Middle frontal gyrus (tissue), 1 donor: ENCODE measurements at regions not wholly inside any gene's neighbourhood (a gene's known extent, or its start where the extent isn't known, plus 50 kb on each side); places are given as distances from the start of the nearest gene placed in this dataset.
"Not testable (repeated sequence)": the region's sequence is repeated elsewhere in the genome, so short reads cannot be mapped to it uniquely, and the experiment has no call there.

ENCODE experiments used
- DNase-seq: peaks from one replicate; pipeline ENCODE4 v3.0.0-alpha.2; 2015; ENCODE audit warnings: low spot score; ENCODE audit errors: extremely low spot score

DNA sequence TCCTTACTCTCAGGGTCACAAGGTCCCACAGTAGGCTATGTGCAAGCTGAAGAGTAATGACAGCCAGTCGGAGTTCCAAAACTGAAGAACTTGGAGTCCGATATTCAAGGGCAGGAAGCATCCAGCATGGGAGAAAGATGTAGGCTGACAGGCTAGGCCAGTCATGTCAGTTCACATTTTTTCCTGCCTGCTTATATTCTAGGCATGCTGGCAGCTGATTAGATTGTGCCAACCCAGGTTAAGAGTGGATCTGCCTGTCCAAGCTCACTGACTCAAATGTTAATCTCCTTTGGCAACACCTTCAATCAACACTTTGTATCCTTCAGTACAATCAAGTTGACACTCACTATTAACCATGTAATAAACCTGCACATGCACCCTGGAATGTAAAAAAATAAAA, 960.9 kb upstream of the HS3ST1 start:
- no peak for DNase-seq

DNA sequence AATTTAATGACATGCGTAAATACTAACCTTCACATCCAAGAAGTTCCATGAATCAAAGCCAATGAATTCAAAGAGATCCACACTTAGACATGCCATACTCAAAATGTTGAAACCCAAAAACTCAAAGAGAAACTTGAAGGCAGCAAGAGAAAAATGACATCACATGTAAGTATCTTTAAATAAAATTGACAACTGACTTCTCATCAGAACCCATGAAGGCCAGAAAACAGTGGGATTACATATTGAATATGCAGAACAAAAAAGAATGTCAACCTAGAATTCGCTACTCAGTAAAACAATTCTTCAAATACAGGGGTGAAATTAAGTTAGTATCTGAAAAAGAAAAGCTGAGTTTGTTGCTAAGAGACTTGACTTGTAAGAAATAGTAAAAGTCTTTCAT, 953.9 kb upstream of the HS3ST1 start:
- no peak for DNase-seq

DNA sequence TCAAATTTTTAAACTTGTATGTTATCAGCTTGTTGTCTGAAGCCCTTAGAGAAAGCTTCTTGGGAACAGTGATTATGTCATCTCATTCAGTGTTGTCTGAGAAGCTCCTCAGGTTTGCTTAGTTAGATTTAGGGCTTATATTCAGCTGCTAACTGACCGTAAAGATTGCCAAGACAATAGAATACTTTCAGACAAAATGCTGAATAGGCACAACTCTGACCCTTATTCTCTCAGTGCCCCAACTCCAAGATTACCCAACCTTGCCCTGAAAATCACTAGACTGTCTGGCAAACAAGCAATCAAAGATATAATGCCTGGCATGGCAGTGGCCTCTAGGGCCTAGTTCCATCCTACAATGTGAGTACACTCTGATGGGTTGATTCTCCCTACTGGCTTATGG, 950.5 kb upstream of the HS3ST1 start:
- no peak for DNase-seq

DNA sequence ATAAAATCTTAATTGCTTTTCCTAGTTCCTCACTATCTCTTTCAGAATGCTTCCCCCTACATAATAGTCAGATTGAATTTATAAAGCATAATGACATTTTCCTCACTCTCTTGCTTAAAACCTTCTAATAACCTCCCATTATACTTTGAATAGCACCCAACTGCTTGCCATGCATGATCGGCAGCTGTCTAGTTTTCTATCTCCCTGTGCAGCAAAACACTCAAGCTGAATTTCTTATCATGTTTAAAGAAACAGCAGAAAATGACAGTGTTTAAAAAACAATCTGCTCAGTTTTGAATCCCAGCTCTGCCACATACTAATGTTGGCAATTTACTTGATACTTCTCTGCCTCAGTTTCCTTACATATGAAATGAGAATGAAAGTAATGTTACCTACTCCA, 947.1 kb upstream of the HS3ST1 start:
- no peak for DNase-seq

DNA sequence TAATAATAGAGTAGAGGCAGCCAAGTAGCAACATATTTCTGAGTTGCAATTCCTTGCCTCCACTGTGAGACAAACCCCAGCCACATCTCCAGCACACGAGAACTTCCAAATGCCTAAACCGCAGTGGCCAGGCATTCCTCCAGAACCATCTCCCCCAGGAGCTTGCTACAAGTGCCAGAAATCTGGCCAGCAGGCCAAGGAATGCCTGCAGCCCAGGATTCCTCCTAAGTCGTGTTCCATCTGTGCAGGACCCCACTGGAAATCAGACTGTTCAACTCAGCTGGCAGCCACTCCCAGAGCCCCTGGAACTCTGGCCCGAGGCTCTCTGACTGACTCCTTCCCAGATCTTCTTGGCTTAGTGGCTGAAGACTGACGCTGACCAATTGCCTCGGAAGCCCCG, 937.2 kb upstream of the HS3ST1 start:
- DNase-seq: not testable (repeated sequence)

DNA sequence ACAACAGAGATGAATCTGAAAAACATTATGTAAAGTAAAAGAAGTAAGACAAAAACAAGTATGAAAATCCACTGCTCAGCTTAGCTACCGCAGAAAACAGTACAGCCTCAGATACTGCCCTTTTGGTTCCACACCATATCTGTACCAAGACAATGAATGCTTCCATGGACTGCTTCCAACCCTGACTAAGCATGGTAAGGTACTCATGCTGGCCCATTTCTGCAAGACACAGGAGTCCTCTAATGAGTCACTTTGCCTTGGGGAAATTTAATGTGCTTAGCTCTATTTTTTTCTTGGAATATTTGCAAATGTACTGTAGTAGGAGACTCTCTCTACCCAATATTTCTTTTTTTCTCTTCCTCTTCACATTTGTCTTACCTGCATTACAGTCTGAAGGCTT, 931.7 kb upstream of the HS3ST1 start:
- no peak for DNase-seq

DNA sequence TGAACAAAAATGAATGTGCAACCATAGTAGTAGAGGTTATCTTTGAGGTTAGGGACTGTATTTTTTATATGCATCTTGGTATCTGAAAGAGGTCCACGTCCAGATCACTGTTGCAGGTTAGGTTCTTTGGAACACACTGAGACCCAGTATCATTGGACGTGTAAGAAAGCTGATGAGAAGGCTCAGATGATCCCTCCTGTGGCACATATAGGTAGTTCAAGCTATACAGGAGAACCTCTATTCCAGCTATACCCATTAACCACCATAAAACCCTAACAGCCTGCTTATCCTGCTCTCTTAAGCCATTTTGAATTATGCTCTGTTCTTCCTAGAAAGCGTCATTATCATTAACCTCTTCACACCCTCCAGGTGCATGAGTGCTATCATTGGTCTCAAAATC, 930.7 kb upstream of the HS3ST1 start:
- DNase-seq: no peak

DNA sequence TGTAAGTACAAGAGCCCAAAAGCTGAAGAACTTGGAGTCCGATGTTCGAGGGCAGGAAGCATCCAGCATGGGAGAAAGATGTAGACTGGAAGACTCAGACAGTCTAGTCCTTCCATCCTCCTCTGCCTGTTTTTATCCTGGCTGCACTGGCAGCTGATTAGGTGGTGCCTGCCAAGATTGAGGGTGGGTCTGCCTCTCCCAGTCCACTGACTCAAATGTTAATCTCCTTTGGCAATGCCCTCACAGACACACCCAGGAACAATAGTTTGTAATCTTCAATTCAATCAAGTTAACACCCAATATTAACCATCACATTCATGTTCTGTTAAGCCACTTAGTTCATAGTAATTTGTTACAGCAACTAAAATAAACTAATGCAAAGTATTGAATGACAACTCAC, 904.4 kb upstream of the HS3ST1 start:
- not testable (repeated sequence) for DNase-seq

DNA sequence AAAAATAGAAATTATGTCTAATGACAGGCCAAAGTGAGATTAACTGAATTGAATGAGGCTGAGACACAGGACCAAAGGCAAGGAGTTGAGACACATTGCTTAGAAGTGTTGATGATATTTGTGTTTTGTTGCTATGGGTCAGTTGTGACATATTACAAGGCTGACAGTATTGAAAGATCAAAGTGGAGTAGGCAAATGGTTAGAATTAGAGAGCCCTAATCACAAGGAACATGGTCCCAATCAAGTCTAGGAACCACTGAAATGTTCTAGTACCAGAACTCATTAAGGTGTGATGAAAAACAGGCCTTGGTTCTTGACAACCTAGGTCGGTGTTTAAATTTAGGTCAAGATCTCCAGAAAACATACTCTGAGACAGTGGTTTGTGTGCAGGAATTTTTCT, 896.3 kb upstream of the HS3ST1 start:
- no peak for DNase-seq

DNA sequence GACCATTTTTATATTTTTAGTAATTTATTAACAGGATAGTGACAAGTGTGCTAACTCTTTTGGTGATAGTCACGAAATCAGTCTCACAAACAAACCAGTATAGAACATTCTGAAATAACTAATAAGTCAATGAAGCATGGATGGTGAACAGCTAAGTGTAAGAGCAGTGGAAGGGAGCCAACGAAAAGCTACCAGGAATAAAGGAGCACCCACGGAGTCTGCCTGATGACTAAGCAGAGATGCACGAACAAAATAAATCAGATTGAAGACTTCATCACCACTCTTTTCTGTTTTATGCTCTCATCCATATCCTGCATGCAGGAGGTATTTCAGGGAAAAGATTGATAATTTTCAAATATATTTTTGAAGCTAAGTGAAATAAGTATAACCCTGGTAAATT, 891.1 kb upstream of the HS3ST1 start:
- no peak for DNase-seq

DNA sequence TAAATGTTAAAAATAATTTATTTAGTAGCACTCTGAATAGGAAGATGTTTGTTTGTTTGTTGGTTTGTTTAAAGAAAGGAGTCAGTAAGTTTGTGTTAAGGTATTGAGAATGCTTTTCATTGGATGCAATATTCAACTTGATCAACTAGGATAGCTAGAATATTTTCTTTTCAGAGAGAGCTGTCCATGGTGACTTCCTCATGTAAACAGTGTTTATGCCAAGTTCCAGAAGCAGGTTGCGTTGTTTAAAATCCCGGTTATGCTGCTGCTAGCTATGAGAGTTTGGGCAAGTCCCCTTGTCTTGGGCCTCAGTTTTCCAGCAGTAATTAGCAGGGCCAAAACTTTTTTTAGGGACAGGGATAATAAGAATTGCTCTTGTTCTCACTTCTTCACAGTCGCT, 876.2 kb upstream of the HS3ST1 start:
- DNase-seq: no peak

DNA sequence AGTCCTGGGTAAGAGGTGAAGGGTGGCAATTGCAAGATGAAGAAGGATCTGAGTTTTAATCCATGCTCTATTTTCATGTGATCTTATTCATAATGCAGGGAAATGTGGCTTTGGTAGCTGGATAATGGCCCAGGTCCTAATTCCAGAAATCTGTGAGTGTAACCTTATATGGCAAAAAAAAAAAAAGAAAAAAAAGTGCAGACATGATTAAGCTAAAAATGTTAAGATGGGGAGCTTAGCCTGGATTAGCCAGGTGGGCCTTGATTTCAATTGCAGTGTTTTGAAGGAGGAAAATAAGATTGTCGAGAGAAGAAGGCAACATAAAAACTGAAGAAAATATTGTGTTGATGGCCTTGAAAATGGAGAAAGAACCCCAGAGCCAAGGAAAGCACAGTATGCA, 867.7 kb upstream of the HS3ST1 start:
- no peak for DNase-seq

DNA sequence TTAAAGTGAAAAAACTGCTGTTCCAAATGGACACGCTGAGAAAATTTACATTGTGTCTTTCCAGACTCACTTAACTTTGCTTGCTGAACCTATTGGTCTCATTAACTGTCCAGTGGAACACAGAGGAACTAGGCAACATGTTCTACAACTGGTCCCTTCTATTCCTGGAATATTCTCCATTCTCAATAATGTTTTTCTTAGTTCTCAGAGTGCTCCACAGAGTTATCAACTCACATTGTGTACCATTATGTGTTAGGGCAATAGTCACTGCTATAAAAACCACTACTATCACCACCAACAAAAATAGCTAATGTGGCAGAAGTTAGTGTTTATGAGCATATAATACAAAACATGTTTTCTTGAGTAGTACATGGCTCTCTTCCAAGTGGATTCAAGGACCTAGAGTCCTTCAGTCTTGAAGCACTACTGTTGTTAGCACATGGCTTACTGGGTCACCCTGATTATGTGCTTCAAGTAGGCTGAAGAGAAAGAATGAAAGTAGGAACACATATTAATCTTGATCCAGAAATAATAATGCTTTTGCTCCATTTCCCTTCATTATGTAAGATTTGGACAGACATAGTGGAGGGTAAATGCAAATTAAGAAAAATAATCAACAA, 865.3 kb upstream of the HS3ST1 start:
- no peak for DNase-seq

DNA sequence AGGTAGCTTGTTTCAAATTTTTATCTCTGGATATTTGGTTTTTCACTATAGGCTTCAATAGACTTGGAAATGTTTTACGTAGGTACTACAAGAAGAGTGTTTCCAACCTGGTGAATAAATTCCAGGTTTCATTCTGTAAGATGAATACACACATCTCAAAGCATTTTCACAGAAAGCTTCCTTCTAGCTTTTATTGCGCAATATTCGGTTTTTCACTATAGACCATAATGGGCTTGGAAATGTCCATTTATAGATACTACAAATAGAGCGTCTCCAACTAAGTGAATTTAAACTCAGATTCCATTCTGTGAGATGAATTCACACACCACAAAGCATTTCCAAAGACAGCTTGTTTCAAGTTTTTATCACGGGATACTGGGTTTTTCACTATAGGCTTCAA, 857.7 kb upstream of the HS3ST1 start:
- DNase-seq: no peak

DNA sequence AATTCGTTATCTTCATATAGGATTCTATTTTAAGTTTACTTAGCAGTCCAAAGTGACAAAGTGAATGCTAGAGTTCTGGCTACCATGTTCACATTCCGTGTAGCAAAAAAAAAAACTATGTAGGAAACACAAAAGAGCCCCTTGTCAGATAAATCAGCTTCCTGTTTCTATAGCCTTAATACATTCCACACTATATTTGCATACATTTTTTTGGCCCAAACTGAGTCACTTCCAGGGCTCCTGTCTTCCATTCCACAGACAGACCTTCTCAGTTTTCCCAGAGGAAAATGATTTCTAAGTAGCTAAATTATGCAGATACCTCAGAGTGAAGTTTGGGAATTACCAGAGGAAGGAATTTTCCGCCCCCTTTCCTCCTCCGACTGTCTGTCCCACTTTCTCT, 841.9 kb upstream of the HS3ST1 start:
- no peak for DNase-seq

DNA sequence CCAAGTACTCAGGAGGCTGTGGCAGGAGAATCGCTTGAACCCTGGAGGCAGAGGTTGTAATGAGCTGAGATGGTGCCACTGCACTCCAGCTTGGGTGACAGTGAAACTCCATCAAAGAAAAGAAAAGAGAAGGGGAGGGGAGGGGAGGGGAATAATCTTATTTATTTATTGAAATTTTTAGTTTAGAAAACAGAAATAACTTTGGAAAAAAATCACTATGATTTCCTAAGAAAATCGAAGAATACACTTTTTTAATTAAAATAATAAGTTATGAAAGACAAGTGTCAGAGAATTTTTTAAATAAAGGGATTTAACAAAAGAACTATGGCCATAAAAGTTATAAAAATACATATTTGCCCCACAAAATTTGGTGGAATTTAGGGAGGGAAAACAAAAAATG, 836.9 kb upstream of the HS3ST1 start:
- no peak for DNase-seq

DNA sequence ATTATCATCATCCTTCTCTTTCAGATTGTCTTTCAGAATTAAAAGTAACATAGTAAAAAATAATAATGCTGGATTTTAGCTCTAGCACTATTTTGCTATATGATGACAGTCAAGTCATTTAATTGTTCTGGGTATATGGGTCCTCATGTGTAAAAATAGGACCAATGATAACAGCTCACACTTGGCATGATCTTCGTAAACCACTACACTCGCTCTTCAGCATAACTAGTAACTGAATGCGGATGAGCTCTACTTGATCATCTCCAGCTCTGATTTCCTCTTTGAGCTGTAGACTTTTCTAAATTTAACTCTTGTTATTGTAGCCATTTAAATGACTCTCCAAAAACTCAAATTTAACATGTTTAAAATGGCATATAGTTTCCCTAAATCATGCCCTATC, 831.8 kb upstream of the HS3ST1 start:
- DNase-seq: no peak

DNA sequence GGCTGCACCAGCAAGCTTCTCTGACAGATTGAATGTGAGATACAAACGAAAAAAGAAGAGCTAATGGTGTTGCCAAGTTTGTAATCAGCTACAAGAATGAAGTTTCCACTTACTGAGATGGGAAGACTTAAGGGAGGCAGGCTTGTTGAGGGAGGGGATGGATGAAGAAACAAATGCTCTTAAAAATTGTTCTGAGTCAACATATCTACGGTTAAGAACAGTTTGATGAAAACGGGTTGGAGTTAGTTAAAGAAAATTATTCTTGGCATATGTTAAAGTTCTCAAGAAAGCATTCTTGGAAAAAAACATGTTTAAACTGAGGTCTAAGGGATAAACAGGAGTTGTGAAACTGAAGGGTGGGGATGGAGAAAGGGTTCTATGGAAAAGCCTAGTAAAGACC, 816.3 kb upstream of the HS3ST1 start:
- DNase-seq: no peak

DNA sequence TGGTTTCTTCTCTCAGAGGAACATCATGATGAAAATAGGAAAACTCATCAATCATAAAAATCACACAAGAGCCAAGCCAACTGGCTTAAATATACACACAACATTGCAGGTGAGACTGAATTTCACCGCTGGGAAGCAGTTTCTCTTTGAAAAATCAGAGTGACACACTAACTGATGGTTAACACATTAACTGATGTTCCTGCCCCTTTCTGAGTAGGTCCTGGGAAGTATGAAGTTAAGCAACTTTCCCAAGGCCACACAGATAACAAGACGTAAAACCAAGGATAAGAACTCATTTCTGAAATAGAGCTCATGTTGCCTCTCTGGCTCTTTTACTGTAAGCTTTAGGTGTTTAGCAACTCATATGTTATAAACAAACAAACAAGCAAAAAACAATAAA, 813.7 kb upstream of the HS3ST1 start:
- no peak for DNase-seq

DNA sequence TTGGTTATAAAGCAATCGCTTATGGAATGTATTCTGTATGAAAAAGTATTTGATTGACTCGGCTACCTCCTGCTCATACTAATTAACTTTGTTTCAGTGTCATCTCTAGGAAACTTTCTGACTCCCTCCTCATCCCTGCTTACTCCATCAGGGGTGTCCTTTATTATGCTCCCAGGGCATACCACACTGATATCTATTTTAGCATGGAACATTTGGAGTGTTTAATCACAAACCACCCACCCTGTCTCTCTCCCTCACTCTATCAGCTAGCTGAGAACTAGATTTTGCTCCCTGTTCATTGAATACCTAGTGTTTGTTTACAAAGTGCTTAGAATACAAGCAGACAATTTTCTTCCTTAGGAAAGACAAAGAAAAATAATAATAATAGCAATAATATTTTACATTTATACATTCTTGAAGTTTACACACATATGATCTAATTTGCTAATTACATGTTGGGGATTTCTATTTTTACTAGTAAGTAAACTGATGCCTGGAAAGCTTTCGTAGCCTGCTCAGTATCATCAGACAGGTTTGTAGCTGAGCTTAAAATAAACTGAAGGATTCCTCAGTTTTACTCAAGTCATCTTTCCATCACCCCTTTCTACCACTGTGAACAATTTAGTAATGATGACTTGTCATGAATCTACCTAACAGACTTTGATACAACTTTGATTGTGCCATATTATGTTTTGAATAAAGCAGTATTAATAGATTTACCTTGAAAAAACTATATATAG, 811.4 kb upstream of the HS3ST1 start:
- DNase-seq: no peak

DNA sequence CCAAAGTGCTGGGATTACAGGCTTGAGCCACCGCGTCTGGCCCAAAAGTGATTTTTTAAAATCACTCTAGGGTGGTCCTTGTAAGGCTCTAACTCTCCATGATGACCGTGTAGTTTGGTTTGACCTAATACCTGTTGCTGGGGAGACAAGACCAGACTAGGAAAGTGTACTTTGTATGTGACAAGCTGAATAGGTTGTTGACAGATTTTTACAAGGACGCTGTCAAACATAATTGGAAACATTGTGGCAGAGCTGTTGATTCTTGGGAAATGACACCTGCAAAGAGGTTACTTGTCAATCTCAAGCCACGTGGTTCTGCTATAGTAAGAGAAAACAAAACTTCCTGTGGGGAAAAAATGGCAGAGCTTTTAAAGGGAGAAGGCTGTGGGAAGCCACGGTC, 802.4 kb upstream of the HS3ST1 start:
- DNase-seq: no peak

DNA sequence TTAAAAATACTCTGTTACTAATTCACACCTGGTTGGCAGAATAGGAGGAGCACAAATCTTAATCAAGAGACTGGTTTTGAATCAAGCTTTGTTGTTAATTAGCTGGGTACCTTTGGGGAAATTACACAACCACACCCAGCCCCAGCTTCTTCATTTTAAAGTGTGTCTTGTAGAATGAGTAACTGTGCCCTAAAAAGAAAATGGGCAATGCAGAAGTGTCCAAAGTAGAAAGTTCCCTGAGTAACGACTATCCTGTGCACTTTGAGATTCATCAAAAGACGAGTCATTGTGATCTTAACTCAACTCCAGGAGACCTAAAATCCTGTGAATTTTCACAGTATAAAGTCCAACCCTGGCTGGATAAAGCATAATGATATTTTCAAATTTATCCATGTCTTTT, 792.3 kb upstream of the HS3ST1 start:
- no peak for DNase-seq

DNA sequence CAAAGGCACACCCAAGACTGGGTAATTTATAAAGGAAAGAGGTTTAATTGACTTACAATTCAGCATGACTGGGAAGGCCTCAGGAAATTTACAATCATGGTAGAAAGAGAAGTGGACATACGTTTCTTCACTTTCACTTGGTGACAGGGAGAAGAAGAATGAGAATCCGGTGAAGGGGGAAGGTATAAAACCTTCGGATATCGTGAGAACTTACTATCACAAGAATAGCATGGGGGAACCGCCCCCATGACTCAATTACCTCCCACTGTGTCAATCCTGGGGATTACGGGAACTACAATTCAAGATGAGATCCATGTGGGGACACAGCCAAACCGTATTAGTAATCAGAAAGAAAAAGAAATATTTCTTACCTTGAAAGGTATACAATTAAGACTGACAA, 782.9 kb upstream of the HS3ST1 start:
- no peak for DNase-seq

DNA sequence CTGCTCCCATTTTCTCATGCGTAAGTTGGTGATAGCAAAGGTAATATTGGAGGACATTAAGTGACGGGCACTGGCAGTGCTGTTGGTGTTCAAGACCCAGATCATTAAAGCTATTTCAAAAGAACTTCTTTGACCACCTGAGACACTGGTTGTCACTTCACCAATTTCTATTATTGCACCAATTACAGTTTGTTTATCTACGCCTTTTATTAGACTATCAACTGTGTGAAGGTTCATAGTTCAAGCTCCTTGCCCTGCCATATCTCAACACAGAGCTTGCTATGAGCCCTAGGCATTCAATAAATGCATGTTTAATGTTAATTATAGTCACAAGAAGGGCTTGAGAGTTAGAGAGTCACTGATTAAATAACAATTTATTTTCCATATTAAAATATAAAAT, 778.7 kb upstream of the HS3ST1 start:
- DNase-seq: no peak
